ENCODE measurements at regions not wholly inside any gene's neighbourhood (a gene's known extent, or its start where the extent isn't known, plus 50 kb on each side); places are given as distances from the start of the nearest gene placed in this dataset.

DNA sequence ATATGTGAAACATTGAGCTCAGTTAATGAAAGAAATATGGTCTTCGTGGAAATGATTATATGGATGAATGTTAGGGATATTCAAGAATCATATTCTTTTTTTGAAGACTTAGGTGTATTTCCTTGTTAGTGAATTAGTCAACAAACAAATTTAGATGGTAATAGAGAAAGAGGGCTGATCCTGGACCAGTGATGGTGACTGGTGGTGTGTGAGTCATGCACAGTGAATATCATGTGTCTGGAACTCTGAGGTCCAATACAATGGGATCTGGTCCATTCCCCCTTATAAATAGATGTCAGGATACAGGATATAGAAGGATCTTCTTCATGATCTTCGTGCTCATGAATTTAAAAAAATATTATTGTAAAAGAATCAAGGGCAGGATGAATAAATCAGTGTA, 64.4 kb upstream of the RTL1 start:
- H3K79me2 ChIP-seq (ENCODE audit: insufficient read depth, low read length), result no peaks in the 10 kb centered on the region
- ChIA-PET CTCF (ENCODE audit: low intra/inter-chr PET ratio, low total read pairs) (no interaction called here), POLR2A (no interaction called here)
- intact Hi-C loops (cut with micrococcal nuclease; ENCODE audit: unreplicated experiment) (no loop called here), in situ Hi-C loops (cut with HindIII; ENCODE audit: extremely low pct_ligation_motif_present, low pct_unique_long_range_greater_than_20kb) (no loop called here)
- 1% methylated on average over 2 of the region's 2 CpGs for WGBS (ENCODE audit: low lambda C conversion rate)
- H3K4me2 ChIP-seq (ENCODE audit: low read depth, low read length), result no peak overlapping the region
- no peak overlapping the region for H3K9ac ChIP-seq (ENCODE audit: insufficient read depth, low read depth, low read length)
- H3K4me3 ChIP-seq (replicated peaks in 1 of 3; ENCODE audit: insufficient read depth in 1 of 3, low read depth in 2 of 3, low read length in 3 of 3), result no peak overlapping the region
- no peak overlapping the region for H2AFZ ChIP-seq (ENCODE audit: low read length)
- ATAC-seq, result no peak
- H3K9me3 ChIP-seq (ENCODE audit: low read length), result no peaks in the 10 kb centered on the region
- H3K36me3 ChIP-seq (replicated peaks in 1 of 2; ENCODE audit: control insufficient read depth in 1 of 2, insufficient read depth in 2 of 2, low read length in 2 of 2), result no peaks in the 10 kb centered on the region
- H3K4me1 ChIP-seq (ENCODE audit: insufficient read depth, low read length), result no peaks in the 10 kb centered on the region
- no peaks in the 10 kb centered on the region; a peak in 1 of 5 replicates for H3K27me3 ChIP-seq (ENCODE audit: control insufficient read depth in 1 of 2, insufficient read depth in 2 of 2, low read length in 2 of 2)
- FAIRE-seq, result no peak
- H3K27ac ChIP-seq (ENCODE audit: extremely low read length, insufficient read depth, low read length), result no peak overlapping the region
- no peak for DNase-seq (ENCODE audit: low spot score)
- H4K20me1 ChIP-seq (ENCODE audit: insufficient read depth, low read length), result no peaks in the 10 kb centered on the region
- no TSS peak for BruUV-seq (replicated peaks)
- no peak for TF ChIP-seq ZNF570 (CRISPR knock-in tag; IDR thresholded peaks at IDR 0.05; ENCODE audit: borderline replicate concordance)
- no peak for TF ChIP-seq U2AF2 (IDR thresholded peaks at IDR 0.05; ENCODE audit: low read depth, low read length)
- TF ChIP-seq ZNF572 (CRISPR knock-in tag; IDR thresholded peaks at IDR 0.05), result no peak
- no peak for TF ChIP-seq ZSCAN21 (CRISPR knock-in tag; IDR thresholded peaks at IDR 0.05; ENCODE audit: borderline replicate concordance)
- no peak for TF ChIP-seq SMYD3 (CRISPR knock-in tag; IDR thresholded peaks at IDR 0.05)
- no peak for TF ChIP-seq NFIC (IDR thresholded peaks at IDR 0.05; ENCODE audit: low read length)
- TF ChIP-seq, protein P1, sequence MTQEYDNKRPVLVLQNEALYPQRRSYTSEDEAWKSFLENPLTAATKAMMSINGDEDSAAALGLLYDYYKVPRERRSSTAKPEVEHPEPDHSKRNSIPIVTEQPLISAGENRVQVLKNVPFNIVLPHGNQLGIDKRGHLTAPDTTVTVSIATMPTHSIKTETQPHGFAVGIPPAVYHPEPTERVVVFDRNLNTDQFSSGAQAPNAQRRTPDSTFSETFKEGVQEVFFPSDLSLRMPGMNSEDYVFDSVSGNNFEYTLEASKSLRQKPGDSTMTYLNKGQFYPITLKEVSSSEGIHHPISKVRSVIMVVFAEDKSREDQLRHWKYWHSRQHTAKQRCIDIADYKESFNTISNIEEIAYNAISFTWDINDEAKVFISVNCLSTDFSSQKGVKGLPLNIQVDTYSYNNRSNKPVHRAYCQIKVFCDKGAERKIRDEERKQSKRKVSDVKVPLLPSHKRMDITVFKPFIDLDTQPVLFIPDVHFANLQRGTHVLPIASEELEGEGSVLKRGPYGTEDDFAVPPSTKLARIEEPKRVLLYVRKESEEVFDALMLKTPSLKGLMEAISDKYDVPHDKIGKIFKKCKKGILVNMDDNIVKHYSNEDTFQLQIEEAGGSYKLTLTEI (CRISPR knock-in tag; conservative IDR thresholded peaks at IDR 0.05), result no peak
- no peak for TF ChIP-seq IKZF1 (IDR thresholded peaks at IDR 0.05)
- TF ChIP-seq EZH2 (conservative IDR thresholded peaks at IDR 0.05; ENCODE audit: low read depth, low read length), result no peak
- TF ChIP-seq, protein P2, sequence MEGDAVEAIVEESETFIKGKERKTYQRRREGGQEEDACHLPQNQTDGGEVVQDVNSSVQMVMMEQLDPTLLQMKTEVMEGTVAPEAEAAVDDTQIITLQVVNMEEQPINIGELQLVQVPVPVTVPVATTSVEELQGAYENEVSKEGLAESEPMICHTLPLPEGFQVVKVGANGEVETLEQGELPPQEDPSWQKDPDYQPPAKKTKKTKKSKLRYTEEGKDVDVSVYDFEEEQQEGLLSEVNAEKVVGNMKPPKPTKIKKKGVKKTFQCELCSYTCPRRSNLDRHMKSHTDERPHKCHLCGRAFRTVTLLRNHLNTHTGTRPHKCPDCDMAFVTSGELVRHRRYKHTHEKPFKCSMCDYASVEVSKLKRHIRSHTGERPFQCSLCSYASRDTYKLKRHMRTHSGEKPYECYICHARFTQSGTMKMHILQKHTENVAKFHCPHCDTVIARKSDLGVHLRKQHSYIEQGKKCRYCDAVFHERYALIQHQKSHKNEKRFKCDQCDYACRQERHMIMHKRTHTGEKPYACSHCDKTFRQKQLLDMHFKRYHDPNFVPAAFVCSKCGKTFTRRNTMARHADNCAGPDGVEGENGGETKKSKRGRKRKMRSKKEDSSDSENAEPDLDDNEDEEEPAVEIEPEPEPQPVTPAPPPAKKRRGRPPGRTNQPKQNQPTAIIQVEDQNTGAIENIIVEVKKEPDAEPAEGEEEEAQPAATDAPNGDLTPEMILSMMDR (CRISPR knock-in tag; IDR thresholded peaks at IDR 0.05), result no peak
- TF ChIP-seq GTF2F1 (IDR thresholded peaks at IDR 0.05; ENCODE audit: low read length), result no peak
- TF ChIP-seq ZNF138 (CRISPR knock-in tag; IDR thresholded peaks at IDR 0.05; ENCODE audit: low read depth), result no peak
- TF ChIP-seq ZNF597 (CRISPR knock-in tag; IDR thresholded peaks at IDR 0.05), result no peak
- TF ChIP-seq ZNF598 (CRISPR knock-in tag; IDR thresholded peaks at IDR 0.05; ENCODE audit: borderline replicate concordance), result no peak
- no peak for TF ChIP-seq SRSF1 (optimal IDR thresholded peaks at IDR 0.05; ENCODE audit: low read depth, low read length)
- no peak for TF ChIP-seq ZNF432 (CRISPR knock-in tag; IDR thresholded peaks at IDR 0.05; ENCODE audit: borderline replicate concordance)
- no peak for TF ChIP-seq ZNF761 (CRISPR knock-in tag; conservative IDR thresholded peaks at IDR 0.05)
- no peak for TF ChIP-seq ZNF773 (CRISPR knock-in tag; IDR thresholded peaks at IDR 0.05; ENCODE audit: borderline replicate concordance)
